OCI-LY7 (cell line): ENCODE measurements at regions not wholly inside any gene's neighbourhood (a gene's known extent, or its start where the extent isn't known, plus 50 kb on each side); places are given as distances from the start of the nearest gene placed in this dataset.

Experiments used
- CTCF ChIP-seq: fragments of 200-600 bp; sonication (generic); conservative IDR thresholded peaks from 2 replicates; pipeline ENCODE4 v1.5.1; 2014; ENCODE audit warnings: mild to moderate bottlenecking, antibody characterized with exemption, low read length, moderate library complexity, mixed read lengths
- EZH2phosphoT487 ChIP-seq: fragments of 200-600 bp; sonication (generic); IDR thresholded peaks from 2 replicates; pipeline ENCODE4 v1.6.1; 2018; ENCODE audit warnings: low read depth, borderline replicate concordance, mild to moderate bottlenecking, mixed run types, antibody characterized with exemption, low read length, moderate library complexity, mixed read lengths

DNA sequence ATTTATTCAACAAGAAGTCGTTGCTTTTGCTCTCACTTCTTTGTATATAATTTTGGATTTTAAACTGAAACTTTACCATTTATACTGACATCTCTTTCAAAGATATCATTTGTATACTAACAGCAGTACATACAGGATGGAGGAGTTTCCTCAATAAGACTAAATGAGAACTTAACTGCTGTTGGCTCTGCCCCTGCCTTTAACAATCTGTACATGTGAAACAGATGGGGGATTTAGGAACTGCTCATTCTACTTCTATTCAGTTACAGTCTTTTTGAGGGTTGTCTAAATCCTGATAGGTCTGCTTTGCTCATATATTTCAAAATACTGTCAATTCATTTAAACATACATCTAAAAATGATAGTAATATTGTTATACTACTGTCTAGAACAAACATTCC is 663.2 kb downstream of the ADGRL2 start:
- TF ChIP-seq CTCF (no peak), EZH2phosphoT487 (no peak)
